K562 (cell line): ENCODE measurements at regions not wholly inside any gene's neighbourhood (a gene's known extent, or its start where the extent isn't known, plus 50 kb on each side); places are given as distances from the start of the nearest gene placed in this dataset.

Source experiments
- FOXK1 ChIP-seq: sonication (generic); formaldehyde crosslinking; IDR thresholded peaks from 2 replicates; pipeline ENCODE4 v1.8.0; 2022; ENCODE audit warnings: missing genetic modification reagents, mild to moderate bottlenecking, borderline replicate concordance
- MAX ChIP-seq: sonication (generic); formaldehyde crosslinking; IDR thresholded peaks from 2 replicates; pipeline ENCODE4 v1.9.0; 2022; ENCODE audit warnings: mild to moderate bottlenecking, missing genetic modification reagents
- MLX ChIP-seq, 2 experiments: fragments of 450-650 bp in 1 of 2; sonication (generic) in 1 of 2; formaldehyde crosslinking; conservative IDR thresholded peaks; 2 replicates each; pipeline versions ENCODE4 v1.4.0 to v1.8.1; 2020 to 2022; ENCODE audit warnings: mild to moderate bottlenecking in 1 of 2, missing genetic modification reagents in 1 of 2
- NKRF ChIP-seq: fragments of 450-650 bp; IDR thresholded peaks from 2 replicates; pipeline ENCODE4 v1.6.1; 2016; ENCODE audit warnings: borderline replicate concordance
- NR3C1 ChIP-seq: sonication (generic); formaldehyde crosslinking; IDR thresholded peaks from 2 replicates; pipeline ENCODE4 v1.8.1; 2022; ENCODE audit warnings: missing genetic modification reagents
- TAF1 ChIP-seq: IDR thresholded peaks from 2 replicates; pipeline ENCODE4 v1.6.1; 2011; ENCODE audit warnings: mild to moderate bottlenecking, low read length, moderate library complexity; ENCODE audit not compliant: insufficient read depth, control insufficient read depth, severe bottlenecking; ENCODE audit errors: extremely low read depth
- TCF7 ChIP-seq: sonication (generic); IDR thresholded peaks from 2 replicates; pipeline ENCODE4 v1.6.1; 2016; ENCODE audit warnings: antibody characterized with exemption, borderline replicate concordance
- TF ChIP-seq, protein P1 (sequence below), 3 experiments: IDR thresholded peaks in 2 of 3; conservative IDR thresholded peaks in 1 of 3; 2 replicates each; pipeline ENCODE4 v1.5.1; 2011 to 2012; ENCODE audit warnings: low read length in 3 of 3, mild to moderate bottlenecking in 3 of 3, control low read depth in 2 of 3, improper control_type of control experiment in 1 of 3, inconsistent platforms in 1 of 3, low read depth in 1 of 3, mixed read lengths in 1 of 3, moderate library complexity in 1 of 3; ENCODE audit not compliant: insufficient read depth in 2 of 3

- no peak for TF ChIP-seq NKRF
- no peak for TF ChIP-seq NR3C1 (CRISPR knock-in tag)
- no peak for TF ChIP-seq MLX (CRISPR knock-in tag; conservative IDR thresholded peaks at IDR 0.05)
- no peak for TF ChIP-seq TCF7
- TF ChIP-seq TAF1: no peak
- no peak for TF ChIP-seq MAX (CRISPR knock-in tag)
- TF ChIP-seq, protein P1, sequence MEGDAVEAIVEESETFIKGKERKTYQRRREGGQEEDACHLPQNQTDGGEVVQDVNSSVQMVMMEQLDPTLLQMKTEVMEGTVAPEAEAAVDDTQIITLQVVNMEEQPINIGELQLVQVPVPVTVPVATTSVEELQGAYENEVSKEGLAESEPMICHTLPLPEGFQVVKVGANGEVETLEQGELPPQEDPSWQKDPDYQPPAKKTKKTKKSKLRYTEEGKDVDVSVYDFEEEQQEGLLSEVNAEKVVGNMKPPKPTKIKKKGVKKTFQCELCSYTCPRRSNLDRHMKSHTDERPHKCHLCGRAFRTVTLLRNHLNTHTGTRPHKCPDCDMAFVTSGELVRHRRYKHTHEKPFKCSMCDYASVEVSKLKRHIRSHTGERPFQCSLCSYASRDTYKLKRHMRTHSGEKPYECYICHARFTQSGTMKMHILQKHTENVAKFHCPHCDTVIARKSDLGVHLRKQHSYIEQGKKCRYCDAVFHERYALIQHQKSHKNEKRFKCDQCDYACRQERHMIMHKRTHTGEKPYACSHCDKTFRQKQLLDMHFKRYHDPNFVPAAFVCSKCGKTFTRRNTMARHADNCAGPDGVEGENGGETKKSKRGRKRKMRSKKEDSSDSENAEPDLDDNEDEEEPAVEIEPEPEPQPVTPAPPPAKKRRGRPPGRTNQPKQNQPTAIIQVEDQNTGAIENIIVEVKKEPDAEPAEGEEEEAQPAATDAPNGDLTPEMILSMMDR (IDR thresholded peaks at IDR 0.05 in 2 of 3, conservative IDR thresholded peaks at IDR 0.05 in 1 of 3; ENCODE audit: insufficient read depth in 2 of 3, low read depth in 1 of 3, low read length in 3 of 3): no peak
- no peak for TF ChIP-seq FOXK1 (CRISPR knock-in tag)
Measured at GRCh38 chr7:25868509-25868908, 283.5 kb upstream of the NFE2L3 start.
